GM12878 (cell line): ENCODE measurements at regions not wholly inside any gene's neighbourhood (a gene's known extent, or its start where the extent isn't known, plus 50 kb on each side); places are given as distances from the start of the nearest gene placed in this dataset.

ENCODE experiments used
- ATAC-seq: fragments of 200-7000 bp; cut with Tn5 transposase; 3 replicates; pipeline ENCODE4 v1.9.1; 2020; ENCODE audit warnings: mild to moderate bottlenecking, moderate library complexity
- BruUV-seq: library from RNA; stranded (reverse); fragments of 400-500 nt; replicated peaks from 2 replicates; lab custom pipeline; 2021; lab: Mats Ljungman, UMichigan
- CTCF ChIA-PET: fragments of 300-600 bp; sonication (Branson Sonifier 250); formaldehyde crosslinking; extraction: SDS; loops from one replicate; lab custom pipeline; 2021; ENCODE audit warnings: inconsistent platforms; lab: Yijun Ruan, JAX
- POLR2A ChIA-PET: fragments of 350-600 bp; formaldehyde crosslinking; extraction: SDS; loops from one replicate; lab custom pipeline; 2021; ENCODE audit warnings: inconsistent platforms; lab: Charles Lee
- RAD21 ChIA-PET: fragments of 300-600 bp; sonication (Branson Sonifier 250); formaldehyde crosslinking; loops from one replicate; lab custom pipeline; 2023; ENCODE audit warnings: antibody characterized with exemption; ENCODE audit not compliant: unreplicated experiment; lab: Charles Lee
- SMC1A ChIA-PET: fragments of 300-600 bp; sonication (Branson Sonifier 250); formaldehyde crosslinking; loops from one replicate; lab custom pipeline; 2023; ENCODE audit not compliant: unreplicated experiment, uncharacterized antibody; lab: Charles Lee
- DNase-seq: peaks from one replicate; pipeline ENCODE4 v3.0.0-alpha.2; 2011; ENCODE audit warnings: low read depth, low spot score
- FAIRE-seq: peaks from 3 replicates; lab custom pipeline; 2011; peaks lifted over from hg19 to GRCh38; lab: Jason Lieb, UNC
- H2AFZ ChIP-seq: 2 replicates; pipeline ENCODE4 v1.6.0; 2011; ENCODE audit warnings: low read depth, low read length, control low read depth; ENCODE audit not compliant: control insufficient read depth
- H3K27ac ChIP-seq: 2 replicates; pipeline ENCODE4 v1.5.1; 2011; ENCODE audit warnings: control low read depth; ENCODE audit not compliant: control insufficient read depth, insufficient read depth
- H3K27me3 ChIP-seq, 2 experiments: replicated peaks in 1 of 2; 2 replicates each; pipeline versions ENCODE4 v1.6.0 to v1.6.1; 2011; ENCODE audit warnings: low read length in 1 of 2; ENCODE audit not compliant: control insufficient read depth in 2 of 2, insufficient read depth in 2 of 2
- H3K36me3 ChIP-seq, 2 experiments: 2 replicates each; pipeline ENCODE4 v1.5.1; 2011; ENCODE audit warnings: low read length in 1 of 2; ENCODE audit not compliant: control insufficient read depth in 2 of 2, insufficient read depth in 2 of 2
- H3K4me1 ChIP-seq: 2 replicates; pipeline ENCODE4 v1.6.1; 2011; ENCODE audit warnings: mild to moderate bottlenecking, low read length, moderate library complexity, mixed read lengths; ENCODE audit not compliant: control insufficient read depth, insufficient read depth
- H3K4me2 ChIP-seq: 2 replicates; pipeline ENCODE4 v1.6.0; 2011; ENCODE audit warnings: control low read depth; ENCODE audit not compliant: control insufficient read depth, insufficient read depth
- H3K4me3 ChIP-seq: fragments of 200-600 bp; sonication (generic); 2 replicates; pipeline ENCODE4 v1.5.1; 2016
- H3K79me2 ChIP-seq: 2 replicates; pipeline ENCODE4 v1.6.0; 2011; ENCODE audit warnings: low read length; ENCODE audit not compliant: control insufficient read depth, insufficient read depth
- H3K9ac ChIP-seq: 2 replicates; pipeline ENCODE4 v1.8.0; 2011; ENCODE audit warnings: low read length, control low read depth, mixed read lengths; ENCODE audit not compliant: control insufficient read depth, insufficient read depth
- H3K9me3 ChIP-seq: replicated peaks from 3 replicates; pipeline ENCODE4 v1.5.1; 2011; ENCODE audit warnings: mild to moderate bottlenecking, low read length; ENCODE audit not compliant: control insufficient read depth, insufficient read depth
- H4K20me1 ChIP-seq: 2 replicates; pipeline ENCODE4 v1.6.0; 2011; ENCODE audit not compliant: control insufficient read depth, insufficient read depth
- ASH2L ChIP-seq: fragments of 300-600, 200-600 bp; sonication (generic); IDR thresholded peaks from 2 replicates; pipeline ENCODE4 v1.6.1; 2017; ENCODE audit warnings: low read depth, mild to moderate bottlenecking, borderline replicate concordance
- CBX5 ChIP-seq: sonication (generic); IDR thresholded peaks from 2 replicates; pipeline ENCODE4 v1.6.1; 2016; ENCODE audit warnings: low read depth, moderate library complexity, mild to moderate bottlenecking, inconsistent platforms
- E2F8 ChIP-seq: fragments of 450-650 bp; IDR thresholded peaks from 2 replicates; pipeline ENCODE4 v1.6.1; 2018; ENCODE audit warnings: mild to moderate bottlenecking, low read depth, moderate library complexity; ENCODE audit not compliant: partially characterized antibody
- E4F1 ChIP-seq: fragments of 450-650 bp; IDR thresholded peaks from 2 replicates; pipeline ENCODE4 v1.6.1; 2018; ENCODE audit warnings: borderline replicate concordance, mild to moderate bottlenecking; ENCODE audit not compliant: partially characterized antibody
- ELK1 ChIP-seq: IDR thresholded peaks from 2 replicates; pipeline ENCODE4 v1.6.1; 2012; ENCODE audit warnings: low read depth, low read length, improper control_type of control experiment
- IKZF2 ChIP-seq, 2 experiments: fragments of 450-650 bp; IDR thresholded peaks; 2 replicates each; pipeline ENCODE4 v1.6.1; 2017; ENCODE audit warnings: mild to moderate bottlenecking in 2 of 2, moderate library complexity in 2 of 2
- IRF4 ChIP-seq: IDR thresholded peaks from 2 replicates; pipeline ENCODE4 v1.6.1; 2011; ENCODE audit warnings: low read depth, low read length
- NFYA ChIP-seq: IDR thresholded peaks from 2 replicates; pipeline ENCODE4 v1.6.1; 2011; ENCODE audit warnings: low read depth, mild to moderate bottlenecking, low read length, improper control_type of control experiment, borderline replicate concordance
- NKRF ChIP-seq: fragments of 450-650 bp; conservative IDR thresholded peaks from 2 replicates; pipeline ENCODE4 v1.6.1; 2017; ENCODE audit warnings: mild to moderate bottlenecking, moderate library complexity
- SMAD5 ChIP-seq: IDR thresholded peaks from 2 replicates; pipeline ENCODE4 v1.6.1; 2016; ENCODE audit warnings: antibody characterized with exemption, low read depth
- SUZ12 ChIP-seq: fragments of 200-600 bp; sonication (generic); IDR thresholded peaks from one replicate; pipeline ENCODE4 v1.6.1; 2018; ENCODE audit warnings: antibody characterized with exemption, mild to moderate bottlenecking; ENCODE audit not compliant: unreplicated experiment
- WGBS: methylation state at CpG from one replicate; pipeline ENCODE4 v1.1.6; 2016; ENCODE audit warnings: low lambda C conversion rate; ENCODE audit not compliant: insufficient replicate concordance, insufficient coverage; ENCODE audit errors: missing lambda C conversion rate; 5-methylcytosine and 5-hydroxymethylcytosine counted together
- in situ Hi-C: fragments of 300-500 bp; cut with MboI; formaldehyde crosslinking; loops from 9 replicates; pipeline ENCODE4 v1.14.3; 2018; ENCODE audit warnings: mixed read lengths
- intact Hi-C: fragments of 100-400 bp; cut with micrococcal nuclease; formaldehyde crosslinking; loops from one replicate; pipeline ENCODE4 v1.14.2; 2022; ENCODE audit not compliant: unreplicated experiment
- TF ChIP-seq, protein P1 (sequence below): fragments of 450-650 bp; formaldehyde crosslinking; IDR thresholded peaks from 2 replicates; pipeline ENCODE4 v1.5.0; 2022; ENCODE audit warnings: mild to moderate bottlenecking, missing genetic modification characterization

- H3K4me3 ChIP-seq: no peak overlapping the region
- no peaks in the 10 kb centered on the region for H4K20me1 ChIP-seq
- no peak overlapping the region for H3K4me2 ChIP-seq
- FAIRE-seq: no peak
- DNase-seq: no peak
- ChIA-PET POLR2A (no interaction called here), RAD21 (no interaction called here), SMC1A (no interaction called here), CTCF (interaction anchor here (1.0 kb wide), 1 partner anchor 17 kb away, joined by 3 read pairs; no protein-coding TSS in a partner anchor)
- no peaks in the 10 kb centered on the region for H3K36me3 ChIP-seq
- H3K79me2 ChIP-seq: no peaks in the 10 kb centered on the region
- H3K9ac ChIP-seq: no peak overlapping the region
- no peaks in the 10 kb centered on the region for H3K9me3 ChIP-seq
- TF ChIP-seq E2F8 (no peak), NKRF (no peak), IKZF2 (IDR thresholded peaks at IDR 0.05) (no peak), ELK1 (no peak), ASH2L (no peak), CBX5 (no peak), NFYA (no peak), E4F1 (no peak), SUZ12 (no peak), IRF4 (no peak), SMAD5 (no peak)
- TF ChIP-seq, protein P1, sequence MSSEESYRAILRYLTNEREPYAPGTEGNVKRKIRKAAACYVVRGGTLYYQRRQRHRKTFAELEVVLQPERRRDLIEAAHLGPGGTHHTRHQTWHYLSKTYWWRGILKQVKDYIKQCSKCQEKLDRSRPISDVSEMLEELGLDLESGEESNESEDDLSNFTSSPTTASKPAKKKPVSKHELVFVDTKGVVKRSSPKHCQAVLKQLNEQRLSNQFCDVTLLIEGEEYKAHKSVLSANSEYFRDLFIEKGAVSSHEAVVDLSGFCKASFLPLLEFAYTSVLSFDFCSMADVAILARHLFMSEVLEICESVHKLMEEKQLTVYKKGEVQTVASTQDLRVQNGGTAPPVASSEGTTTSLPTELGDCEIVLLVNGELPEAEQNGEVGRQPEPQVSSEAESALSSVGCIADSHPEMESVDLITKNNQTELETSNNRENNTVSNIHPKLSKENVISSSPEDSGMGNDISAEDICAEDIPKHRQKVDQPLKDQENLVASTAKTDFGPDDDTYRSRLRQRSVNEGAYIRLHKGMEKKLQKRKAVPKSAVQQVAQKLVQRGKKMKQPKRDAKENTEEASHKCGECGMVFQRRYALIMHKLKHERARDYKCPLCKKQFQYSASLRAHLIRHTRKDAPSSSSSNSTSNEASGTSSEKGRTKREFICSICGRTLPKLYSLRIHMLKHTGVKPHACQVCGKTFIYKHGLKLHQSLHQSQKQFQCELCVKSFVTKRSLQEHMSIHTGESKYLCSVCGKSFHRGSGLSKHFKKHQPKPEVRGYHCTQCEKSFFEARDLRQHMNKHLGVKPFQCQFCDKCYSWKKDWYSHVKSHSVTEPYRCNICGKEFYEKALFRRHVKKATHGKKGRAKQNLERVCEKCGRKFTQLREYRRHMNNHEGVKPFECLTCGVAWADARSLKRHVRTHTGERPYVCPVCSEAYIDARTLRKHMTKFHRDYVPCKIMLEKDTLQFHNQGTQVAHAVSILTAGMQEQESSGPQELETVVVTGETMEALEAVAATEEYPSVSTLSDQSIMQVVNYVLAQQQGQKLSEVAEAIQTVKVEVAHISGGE (CRISPR knock-in tag): no peak
- H3K27me3 ChIP-seq: no peaks in the 10 kb centered on the region
- intact Hi-C loops (no loop called here), in situ Hi-C loops (no loop called here)
- BruUV-seq: no TSS peak
- H3K27ac ChIP-seq: no peak overlapping the region
- H3K4me1 ChIP-seq: no peaks in the 10 kb centered on the region
- no peak for ATAC-seq
- 0% methylated on average over 4 of the region's 4 CpGs for whole genome bisulfite sequencing
- H2AFZ ChIP-seq: no peak overlapping the region
Measured at GRCh38 chr5:31106691-31107090, 86.8 kb upstream of the CDH6 start.
